ENCODE measurements at regions not wholly inside any gene's neighbourhood (a gene's known extent, or its start where the extent isn't known, plus 50 kb on each side); places are given as distances from the start of the nearest gene placed in this dataset.
"Not testable (repeated sequence)": the region's sequence is repeated elsewhere in the genome, so short reads cannot be mapped to it uniquely, and the experiment has no call there.

DNA sequence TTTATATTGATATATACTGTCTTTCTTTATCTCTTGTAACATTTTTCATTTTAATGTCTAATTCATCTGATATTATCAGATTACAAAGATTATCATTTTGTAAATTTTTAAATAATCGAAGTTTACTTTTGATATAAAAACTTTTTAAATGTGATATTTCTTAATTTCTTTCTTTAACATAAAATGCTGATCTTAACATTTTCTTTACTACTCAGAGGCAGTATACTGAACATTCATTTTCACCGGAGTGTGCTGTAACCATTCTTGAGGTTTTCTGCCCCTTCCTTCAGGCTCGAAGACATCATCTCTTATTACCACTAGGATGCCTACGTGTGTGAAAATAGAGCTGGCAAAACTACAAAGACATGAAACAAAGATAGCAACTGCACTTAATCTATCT is 186.9 kb downstream of the DIO2 start:
- POLR2A ChIA-PET: no interaction called here
- H3K4me3 ChIP-seq (ENCODE audit: low read depth, low read length): no peak overlapping the region
- TF ChIP-seq, protein P1, sequence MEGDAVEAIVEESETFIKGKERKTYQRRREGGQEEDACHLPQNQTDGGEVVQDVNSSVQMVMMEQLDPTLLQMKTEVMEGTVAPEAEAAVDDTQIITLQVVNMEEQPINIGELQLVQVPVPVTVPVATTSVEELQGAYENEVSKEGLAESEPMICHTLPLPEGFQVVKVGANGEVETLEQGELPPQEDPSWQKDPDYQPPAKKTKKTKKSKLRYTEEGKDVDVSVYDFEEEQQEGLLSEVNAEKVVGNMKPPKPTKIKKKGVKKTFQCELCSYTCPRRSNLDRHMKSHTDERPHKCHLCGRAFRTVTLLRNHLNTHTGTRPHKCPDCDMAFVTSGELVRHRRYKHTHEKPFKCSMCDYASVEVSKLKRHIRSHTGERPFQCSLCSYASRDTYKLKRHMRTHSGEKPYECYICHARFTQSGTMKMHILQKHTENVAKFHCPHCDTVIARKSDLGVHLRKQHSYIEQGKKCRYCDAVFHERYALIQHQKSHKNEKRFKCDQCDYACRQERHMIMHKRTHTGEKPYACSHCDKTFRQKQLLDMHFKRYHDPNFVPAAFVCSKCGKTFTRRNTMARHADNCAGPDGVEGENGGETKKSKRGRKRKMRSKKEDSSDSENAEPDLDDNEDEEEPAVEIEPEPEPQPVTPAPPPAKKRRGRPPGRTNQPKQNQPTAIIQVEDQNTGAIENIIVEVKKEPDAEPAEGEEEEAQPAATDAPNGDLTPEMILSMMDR (IDR thresholded peaks at IDR 0.05; ENCODE audit: low read depth, low read length): no peak
- CTCF ChIA-PET: no interaction called here
- H3K9me3 ChIP-seq (ENCODE audit: control insufficient read depth, insufficient read depth, low read length): no peaks in the 10 kb centered on the region
- no peak overlapping the region for H3K27ac ChIP-seq (ENCODE audit: low read depth, low read length)
- no peaks in the 10 kb centered on the region for H3K27me3 ChIP-seq (ENCODE audit: control insufficient read depth, insufficient read depth, low read length)
- DNase-seq (ENCODE audit: low read depth, low spot score): no peak

DNA sequence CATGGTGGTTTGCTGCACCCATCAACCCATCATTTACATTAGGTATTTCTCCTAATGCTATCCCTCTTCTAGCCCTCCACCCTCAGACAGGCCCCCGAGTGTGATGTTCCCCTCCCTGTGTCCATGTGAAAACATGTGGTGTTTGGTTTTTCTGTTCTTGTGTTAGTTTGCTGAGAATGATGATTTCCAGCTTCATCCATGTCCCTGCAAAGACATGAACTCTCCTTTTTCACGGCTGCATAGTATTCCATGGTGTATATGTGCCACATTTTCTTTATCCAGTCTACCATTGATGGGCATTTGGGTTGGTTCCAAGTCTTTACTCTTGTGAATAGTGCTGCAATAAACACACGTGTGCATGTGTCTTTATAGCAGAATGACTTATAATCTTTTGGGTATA is 192.8 kb downstream of the DIO2 start:
- CTCF ChIA-PET; DNase-seq (ENCODE audit: low read depth, low spot score); H3K27me3 ChIP-seq (ENCODE audit: control insufficient read depth, insufficient read depth, low read length); POLR2A ChIA-PET; H3K27ac ChIP-seq (ENCODE audit: low read depth, low read length); H3K9me3 ChIP-seq (ENCODE audit: control insufficient read depth, insufficient read depth, low read length); H3K4me3 ChIP-seq (ENCODE audit: low read depth, low read length): not testable (repeated sequence)

DNA sequence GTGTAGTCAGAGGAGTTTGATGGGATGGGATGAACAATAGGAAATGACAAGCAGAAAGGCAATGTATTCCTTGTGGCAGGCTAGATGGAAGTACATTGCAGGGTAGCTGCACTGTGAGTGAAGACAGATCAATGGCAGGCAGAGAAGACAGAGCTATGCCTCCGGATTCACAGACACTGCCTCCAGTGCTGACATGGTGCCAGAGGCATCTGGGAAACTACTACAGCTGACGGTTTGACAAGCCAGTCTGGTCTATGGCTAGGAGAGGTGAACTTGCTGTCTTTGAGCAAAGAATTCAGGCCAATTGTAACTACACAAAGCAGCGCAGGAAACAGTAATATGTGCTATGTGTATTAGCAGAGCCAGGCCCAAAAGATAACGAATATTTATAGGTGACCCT is 193.5 kb downstream of the DIO2 start:
- no peak overlapping the region for H3K4me3 ChIP-seq (ENCODE audit: low read depth, low read length)
- no peak overlapping the region for H3K27ac ChIP-seq (ENCODE audit: low read depth, low read length)
- H3K27me3 ChIP-seq (ENCODE audit: control insufficient read depth, insufficient read depth, low read length): no peaks in the 10 kb centered on the region
- ChIA-PET POLR2A (no interaction called here), CTCF (no interaction called here)
- no peaks in the 10 kb centered on the region for H3K9me3 ChIP-seq (ENCODE audit: control insufficient read depth, insufficient read depth, low read length)
- DNase-seq (ENCODE audit: low read depth, low spot score): no peak
- TF ChIP-seq, protein P1 (IDR thresholded peaks at IDR 0.05; ENCODE audit: low read depth, low read length): no peak

DNA sequence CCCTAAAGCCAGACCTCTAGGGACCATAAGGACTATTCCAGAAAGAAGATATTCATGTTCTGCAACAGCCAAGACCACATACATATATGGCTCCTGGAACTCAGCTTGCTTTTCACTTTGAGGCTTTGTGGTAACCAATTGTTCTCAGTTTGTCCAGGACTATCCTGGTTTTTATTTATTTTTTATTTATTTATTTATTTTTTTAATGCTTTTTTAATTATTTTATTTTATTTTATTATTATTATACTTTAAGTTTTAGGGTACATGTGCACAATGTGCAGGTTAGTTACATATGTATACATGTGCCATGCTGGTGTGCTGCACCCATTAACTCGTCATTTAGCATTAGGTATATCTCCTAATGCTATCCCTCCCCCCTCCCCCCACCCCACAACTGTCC is 201.1 kb downstream of the DIO2 start:
- H3K27ac ChIP-seq (ENCODE audit: low read depth, low read length); DNase-seq (ENCODE audit: low read depth, low spot score); H3K4me3 ChIP-seq (ENCODE audit: low read depth, low read length); H3K9me3 ChIP-seq (ENCODE audit: control insufficient read depth, insufficient read depth, low read length); CTCF ChIA-PET; POLR2A ChIA-PET; H3K27me3 ChIP-seq (ENCODE audit: control insufficient read depth, insufficient read depth, low read length): not testable (repeated sequence)

DNA sequence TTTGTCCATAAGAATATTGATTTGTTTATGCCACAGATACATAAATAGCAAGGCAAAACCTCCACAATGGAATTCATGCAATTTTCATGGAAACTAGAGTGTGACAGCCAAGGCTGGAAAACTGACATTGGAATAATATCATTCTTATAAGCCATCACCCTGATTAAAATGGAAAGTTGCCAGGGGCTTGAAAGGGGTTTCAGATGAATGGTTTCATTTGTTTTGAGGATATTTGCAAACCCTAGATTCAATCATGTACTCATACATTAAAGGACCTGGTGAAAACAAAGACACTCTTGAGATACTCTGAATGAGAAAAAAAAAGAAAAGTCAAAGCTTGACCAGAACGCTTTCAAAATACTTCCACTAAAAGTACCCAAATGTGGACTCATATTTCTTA is 205.7 kb downstream of the DIO2 start:
- no peaks in the 10 kb centered on the region for H3K27me3 ChIP-seq (ENCODE audit: control insufficient read depth, insufficient read depth, low read length)
- ChIA-PET POLR2A (no interaction called here), CTCF (no interaction called here)
- no peak overlapping the region for H3K27ac ChIP-seq (ENCODE audit: low read depth, low read length)
- no peak overlapping the region for H3K4me3 ChIP-seq (ENCODE audit: low read depth, low read length)
- TF ChIP-seq, protein P1 (IDR thresholded peaks at IDR 0.05; ENCODE audit: low read depth, low read length): no peak
- no peaks in the 10 kb centered on the region for H3K9me3 ChIP-seq (ENCODE audit: control insufficient read depth, insufficient read depth, low read length)
- DNase-seq (ENCODE audit: low read depth, low spot score): no peak

DNA sequence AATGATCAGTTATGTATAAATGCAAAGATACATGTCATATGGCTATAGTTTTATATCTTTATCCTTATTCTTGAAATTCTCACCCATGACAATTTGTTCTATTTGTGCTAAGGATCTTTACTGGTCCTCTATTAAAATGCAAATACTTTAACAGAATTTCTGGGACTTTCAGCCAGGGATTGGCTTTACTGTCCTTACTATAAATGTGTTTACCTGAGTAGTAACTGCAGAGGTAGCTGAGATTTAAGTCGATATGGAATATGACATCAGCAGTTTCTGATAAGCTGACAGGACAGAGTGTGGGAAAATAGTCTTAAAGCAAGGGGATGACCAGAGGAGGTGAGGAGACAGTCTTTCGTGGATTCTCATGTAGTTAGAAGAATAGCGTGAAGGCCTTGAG is 206.4 kb downstream of the DIO2 start:
- TF ChIP-seq, protein P1 (IDR thresholded peaks at IDR 0.05; ENCODE audit: low read depth, low read length): no peak
- Histone ChIP-seq H3K27ac (ENCODE audit: low read depth, low read length) (no peak overlapping the region), H3K4me3 (ENCODE audit: low read depth, low read length) (no peak overlapping the region), H3K27me3 (ENCODE audit: control insufficient read depth, insufficient read depth, low read length) (no peaks in the 10 kb centered on the region), H3K9me3 (ENCODE audit: control insufficient read depth, insufficient read depth, low read length) (no peaks in the 10 kb centered on the region)
- POLR2A ChIA-PET: no interaction called here
- no peak for DNase-seq (ENCODE audit: low read depth, low spot score)
- CTCF ChIA-PET: interaction anchor here (1.8 kb wide), 1 partner anchor 1071 kb away, joined by 4 read pairs; no protein-coding TSS in a partner anchor

All from AG04450 (cell line).